Osteocyte (in vitro differentiated cells): ENCODE measurements at regions not wholly inside any gene's neighbourhood (a gene's known extent, or its start where the extent isn't known, plus 50 kb on each side); places are given as distances from the start of the nearest gene placed in this dataset.

Source experiments
- DNase-seq: peaks from one replicate; pipeline ENCODE4 v3.0.0; 2021; ENCODE audit warnings: mixed read lengths; ENCODE audit not compliant: unreplicated experiment; ENCODE audit errors: extremely low spot score
- H3K27ac Mint-ChIP-seq: one replicate; pipeline ENCODE4 v1.8.0; 2021; ENCODE audit warnings: mild to moderate bottlenecking, mixed read lengths; ENCODE audit not compliant: unreplicated experiment
- H3K27me3 Mint-ChIP-seq: one replicate; pipeline ENCODE4 v1.8.0; 2021; ENCODE audit warnings: mixed read lengths; ENCODE audit not compliant: unreplicated experiment
- H3K36me3 Mint-ChIP-seq: one replicate; pipeline ENCODE4 v1.8.0; 2021; ENCODE audit warnings: mixed read lengths; ENCODE audit not compliant: unreplicated experiment
- H3K4me1 Mint-ChIP-seq: one replicate; pipeline ENCODE4 v1.8.0; 2021; ENCODE audit warnings: mixed read lengths; ENCODE audit not compliant: unreplicated experiment
- H3K4me3 Mint-ChIP-seq: one replicate; pipeline ENCODE4 v1.8.0; 2021; ENCODE audit warnings: mild to moderate bottlenecking, moderate library complexity, mixed read lengths; ENCODE audit not compliant: unreplicated experiment
- H3K9me3 Mint-ChIP-seq: one replicate; pipeline ENCODE4 v1.8.0; 2021; ENCODE audit warnings: mixed read lengths; ENCODE audit not compliant: unreplicated experiment
- TF ChIP-seq, protein P1 (sequence below): fragments of 200-600 bp; sonication (generic); IDR thresholded peaks from 2 replicates; pipeline ENCODE4 v1.5.0; 2021; ENCODE audit warnings: antibody characterized with exemption, mild to moderate bottlenecking, moderate library complexity

- peaks cover 28% of the 10 kb centered on the region for H3K9me3 Mint-ChIP-seq
- no peak overlapping the region for H3K4me3 Mint-ChIP-seq
- no peaks in the 10 kb centered on the region for H3K36me3 Mint-ChIP-seq
- H3K4me1 Mint-ChIP-seq: no peaks in the 10 kb centered on the region
- TF ChIP-seq, protein P1, sequence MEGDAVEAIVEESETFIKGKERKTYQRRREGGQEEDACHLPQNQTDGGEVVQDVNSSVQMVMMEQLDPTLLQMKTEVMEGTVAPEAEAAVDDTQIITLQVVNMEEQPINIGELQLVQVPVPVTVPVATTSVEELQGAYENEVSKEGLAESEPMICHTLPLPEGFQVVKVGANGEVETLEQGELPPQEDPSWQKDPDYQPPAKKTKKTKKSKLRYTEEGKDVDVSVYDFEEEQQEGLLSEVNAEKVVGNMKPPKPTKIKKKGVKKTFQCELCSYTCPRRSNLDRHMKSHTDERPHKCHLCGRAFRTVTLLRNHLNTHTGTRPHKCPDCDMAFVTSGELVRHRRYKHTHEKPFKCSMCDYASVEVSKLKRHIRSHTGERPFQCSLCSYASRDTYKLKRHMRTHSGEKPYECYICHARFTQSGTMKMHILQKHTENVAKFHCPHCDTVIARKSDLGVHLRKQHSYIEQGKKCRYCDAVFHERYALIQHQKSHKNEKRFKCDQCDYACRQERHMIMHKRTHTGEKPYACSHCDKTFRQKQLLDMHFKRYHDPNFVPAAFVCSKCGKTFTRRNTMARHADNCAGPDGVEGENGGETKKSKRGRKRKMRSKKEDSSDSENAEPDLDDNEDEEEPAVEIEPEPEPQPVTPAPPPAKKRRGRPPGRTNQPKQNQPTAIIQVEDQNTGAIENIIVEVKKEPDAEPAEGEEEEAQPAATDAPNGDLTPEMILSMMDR: no peak
- no peaks in the 10 kb centered on the region for H3K27me3 Mint-ChIP-seq
- H3K27ac Mint-ChIP-seq: no peak overlapping the region
- DNase-seq: no peak
These were observed 156.7 kb downstream of the DCAF12L1 start for GRCh38 chrX:126395909-126396308.

GRCh38 chrX:126394681-126395080 lies 157.9 kb downstream of the DCAF12L1 start:
- Mint-ChIP-seq H3K4me3 (no peak overlapping the region), H3K27ac (no peak overlapping the region), H3K4me1 (no peaks in the 10 kb centered on the region), H3K9me3 (peaks cover 31% of the 10 kb centered on the region), H3K27me3 (no peaks in the 10 kb centered on the region), H3K36me3 (no peaks in the 10 kb centered on the region)
- no peak for DNase-seq
- TF ChIP-seq, protein P1: no peak

- H3K9me3 Mint-ChIP-seq: peaks cover 17% of the 10 kb centered on the region
- H3K27ac Mint-ChIP-seq: no peak overlapping the region
- no peaks in the 10 kb centered on the region for H3K27me3 Mint-ChIP-seq
- no peak overlapping the region for H3K4me3 Mint-ChIP-seq
- no peaks in the 10 kb centered on the region for H3K4me1 Mint-ChIP-seq
- no peaks in the 10 kb centered on the region for H3K36me3 Mint-ChIP-seq
- DNase-seq: no peak
- TF ChIP-seq, protein P1: no peak
These were observed 159.3 kb downstream of the DCAF12L1 start for GRCh38 chrX:126393284-126393683.

GRCh38 chrX:126376465-126376864 lies 176.1 kb downstream of the DCAF12L1 start:
- Mint-ChIP-seq H3K4me3 (no peak overlapping the region), H3K9me3 (peaks cover 37% of the 10 kb centered on the region), H3K27ac (no peak overlapping the region), H3K27me3 (no peaks in the 10 kb centered on the region), H3K4me1 (no peaks in the 10 kb centered on the region), H3K36me3 (no peaks in the 10 kb centered on the region)
- TF ChIP-seq, protein P1: no peak
- no peak for DNase-seq

- Mint-ChIP-seq H3K36me3 (no peaks in the 10 kb centered on the region), H3K9me3 (peaks cover 53% of the 10 kb centered on the region), H3K4me3 (no peak overlapping the region), H3K4me1 (no peaks in the 10 kb centered on the region), H3K27me3 (no peaks in the 10 kb centered on the region), H3K27ac (no peak overlapping the region)
- TF ChIP-seq, protein P1: no peak
- no peak for DNase-seq
These were observed 176.8 kb upstream of the DCAF12L2 start for GRCh38 chrX:126342859-126343258.
